HG02938 (cell line): ENCODE measurements at regions not wholly inside any gene's neighbourhood (a gene's known extent, or its start where the extent isn't known, plus 50 kb on each side); places are given as distances from the start of the nearest gene placed in this dataset.
"Not testable (repeated sequence)": the region's sequence is repeated elsewhere in the genome, so short reads cannot be mapped to it uniquely, and the experiment has no call there.

Experiments used
- ATAC-seq: cut with Tn5 transposase; IDR thresholded peaks from one replicate; pipeline ENCODE4 v1.9.1; 2021; ENCODE audit warnings: mild to moderate bottlenecking, moderate library complexity; ENCODE audit not compliant: unreplicated experiment

DNA sequence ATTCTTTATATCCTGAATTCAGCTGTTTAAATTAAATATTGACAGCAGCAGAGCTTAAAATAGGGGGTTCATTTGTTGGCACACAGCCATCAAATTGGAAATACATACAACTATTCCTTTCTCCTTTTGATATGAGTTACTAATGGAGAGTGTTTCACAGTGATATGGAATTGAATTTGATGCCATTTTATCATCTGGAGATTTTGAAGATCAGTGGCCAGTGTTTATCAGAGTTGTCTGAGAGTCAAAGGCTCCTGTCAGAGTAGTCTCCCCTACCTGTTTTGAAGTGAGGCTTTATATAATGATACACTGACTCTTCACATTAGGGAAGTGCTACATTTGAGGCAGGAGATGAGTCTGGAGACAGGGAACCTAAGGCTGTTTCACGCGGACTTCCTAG, 1286.3 kb downstream of the TECRL start:
- no peak for ATAC-seq

DNA sequence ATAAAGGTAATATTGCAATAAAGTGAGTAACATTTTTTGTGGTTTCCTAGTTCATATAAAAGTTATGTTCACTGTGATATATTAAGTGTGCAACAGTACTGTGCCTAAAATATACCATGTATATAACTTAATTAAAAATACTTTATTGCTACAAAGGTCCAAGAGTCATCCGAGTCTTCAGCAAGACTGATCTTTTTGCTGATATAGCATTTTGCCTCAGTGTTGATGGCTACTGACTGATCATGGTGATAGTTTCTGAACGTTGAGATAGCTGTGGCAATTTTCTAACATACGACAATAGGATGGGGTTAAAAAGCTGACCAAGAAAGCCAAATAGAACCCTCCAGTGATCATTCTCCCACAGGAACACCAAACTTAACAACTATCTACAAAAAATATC, 1302.7 kb downstream of the TECRL start:
- ATAC-seq = no peak

DNA sequence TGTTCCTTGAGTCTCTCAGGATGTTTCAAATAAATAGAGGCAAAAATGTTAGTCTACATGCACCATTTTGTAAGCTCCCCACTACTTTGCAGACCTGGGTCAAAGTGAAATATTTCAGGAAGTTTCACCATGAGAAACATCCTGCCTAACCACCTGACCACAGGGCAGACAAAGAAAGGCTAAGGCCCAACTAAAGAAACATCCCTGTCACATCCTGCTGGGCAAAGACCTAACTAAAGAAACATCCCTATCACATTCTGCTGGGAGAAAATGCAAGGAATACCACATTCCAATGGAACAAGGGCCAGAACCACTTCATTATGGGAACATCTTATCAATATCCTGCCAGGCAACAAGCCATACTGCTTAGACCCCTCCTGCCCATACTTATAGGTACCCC, 1303.4 kb downstream of the TECRL start:
- no peak for ATAC-seq

DNA sequence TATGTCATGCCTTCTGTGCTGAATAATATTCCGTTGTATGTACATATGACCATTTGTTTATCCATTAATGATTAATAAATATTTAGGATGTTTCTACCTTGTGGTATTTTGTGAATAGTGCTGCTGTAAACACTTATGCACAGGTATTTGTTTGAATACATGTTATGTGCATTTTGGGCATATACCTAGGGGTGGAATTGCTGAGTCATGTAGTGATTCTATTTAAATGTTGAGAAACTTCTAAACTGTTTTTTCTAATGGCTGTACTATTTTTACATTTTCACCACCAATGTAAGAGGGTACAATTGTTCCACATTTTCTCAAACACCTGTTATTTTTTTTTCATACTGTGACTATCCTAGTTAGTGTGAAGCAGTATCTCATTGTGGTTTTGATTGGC, 1318.6 kb downstream of the TECRL start:
- no peak for ATAC-seq

DNA sequence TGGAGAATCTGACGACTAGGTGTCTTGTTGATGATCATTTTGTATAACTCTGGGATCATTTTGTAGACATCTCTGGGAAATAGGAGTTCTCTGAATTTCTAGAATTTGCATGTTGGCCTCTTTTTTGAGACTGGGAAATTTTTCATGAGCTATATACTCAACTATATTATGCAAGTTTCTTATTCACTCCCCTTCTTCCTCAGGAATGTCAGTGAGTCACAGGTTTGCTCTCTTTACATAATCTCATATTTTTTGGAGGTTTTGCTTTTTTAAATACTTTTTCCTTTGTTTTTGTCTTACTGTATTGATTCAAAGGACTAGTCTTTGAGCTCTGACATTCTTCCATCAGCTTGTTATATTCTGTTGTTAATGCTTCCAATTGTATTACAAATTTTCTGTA, 1324.2 kb downstream of the TECRL start:
- no peak for ATAC-seq

DNA sequence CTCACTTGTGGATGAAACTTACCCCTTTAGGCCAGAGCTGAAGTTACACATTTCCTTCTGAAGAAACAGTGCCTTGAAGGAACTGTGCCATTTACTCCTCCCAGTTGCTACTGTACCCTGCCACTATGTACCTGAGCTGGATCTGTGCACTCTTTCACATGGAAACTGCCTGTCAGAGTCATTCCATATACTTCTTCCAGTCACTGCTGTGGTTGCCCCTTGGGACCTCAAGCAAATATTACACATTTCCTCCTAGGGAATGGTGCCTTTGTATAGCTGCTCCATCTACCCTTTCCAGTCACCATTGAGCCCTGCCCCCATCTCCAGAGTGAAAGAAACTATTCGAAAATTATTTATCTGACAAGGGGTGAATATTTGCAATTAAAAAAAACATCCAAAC, 1328.3 kb downstream of the TECRL start:
- ATAC-seq = no peak

DNA sequence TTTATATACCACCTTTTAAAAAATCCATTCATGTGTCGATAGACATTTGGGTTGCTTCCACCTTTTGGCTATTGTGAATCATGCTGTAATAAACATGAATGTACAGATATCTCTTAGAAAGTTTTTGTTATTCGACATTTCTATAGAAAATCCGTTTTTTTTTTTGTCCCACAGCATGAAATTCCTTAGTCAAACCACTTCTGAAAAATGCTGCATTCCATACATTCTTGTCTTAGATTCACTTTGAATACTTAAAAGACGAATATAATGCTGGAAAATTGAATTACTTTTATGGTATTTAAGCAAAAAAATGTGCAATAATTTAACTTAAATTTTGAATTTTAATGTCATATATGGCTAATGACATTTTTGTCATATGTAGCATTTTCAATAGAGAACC, 1345.5 kb downstream of the TECRL start:
- no peak for ATAC-seq

DNA sequence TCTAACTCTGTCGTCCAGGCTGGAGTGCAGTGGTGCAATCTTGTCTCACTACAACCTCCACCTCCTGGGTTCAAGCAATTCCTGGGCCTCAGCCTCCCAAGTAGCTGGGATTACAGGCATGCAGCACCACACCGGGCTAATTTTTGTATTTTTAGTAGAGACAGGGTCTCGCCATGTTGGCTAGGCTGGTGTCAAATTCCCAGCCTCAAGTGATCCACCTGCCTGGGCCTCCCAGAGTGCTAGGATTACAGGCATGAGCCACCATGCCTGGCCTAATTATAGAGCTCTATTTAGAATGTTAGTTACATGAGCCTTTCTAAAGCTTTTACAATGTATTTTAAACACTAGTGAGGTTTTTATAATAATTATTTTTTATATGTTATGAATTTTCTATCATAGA, 1346.4 kb downstream of the TECRL start:
- ATAC-seq = not testable (repeated sequence)

DNA sequence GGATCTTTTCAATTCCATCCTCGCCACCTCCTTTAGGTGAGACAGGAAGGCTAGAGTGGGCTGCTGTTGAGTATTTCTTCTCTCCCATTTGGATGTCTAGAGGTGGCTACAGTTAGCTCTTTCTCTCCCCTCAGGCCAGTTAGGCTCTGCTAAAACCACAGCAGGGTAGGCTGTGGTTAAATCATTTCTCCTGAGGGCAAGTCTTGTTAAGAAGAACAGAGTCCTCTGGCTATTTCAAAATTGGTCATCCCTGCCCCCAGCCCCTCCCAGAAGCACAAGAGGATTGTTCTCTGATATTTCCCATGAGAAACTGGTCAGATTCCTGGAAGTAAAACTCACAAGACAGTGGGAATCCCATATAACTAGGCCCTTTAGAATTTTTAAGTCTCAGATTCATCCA, 1359.5 kb downstream of the TECRL start:
- ATAC-seq = no peak

DNA sequence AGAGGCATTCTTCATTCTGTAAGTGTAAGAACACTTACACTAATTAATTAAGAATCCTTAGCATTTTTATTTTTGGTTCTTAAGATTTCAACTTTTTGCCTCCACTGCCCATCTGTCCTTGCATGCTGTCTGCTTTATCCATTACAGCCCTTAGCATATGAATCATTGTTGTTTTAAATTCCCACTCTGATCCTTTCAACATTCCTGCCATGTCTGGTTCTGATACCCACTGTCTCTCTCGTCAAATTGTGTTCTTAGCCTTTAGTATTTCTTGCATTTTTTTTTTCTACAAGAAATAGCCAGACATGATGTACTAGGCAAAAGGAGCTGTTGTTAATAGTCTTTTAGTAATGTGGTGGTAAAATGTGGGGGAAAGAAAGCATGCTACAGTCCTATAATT, 1360.0 kb downstream of the TECRL start:
- ATAC-seq = no peak

DNA sequence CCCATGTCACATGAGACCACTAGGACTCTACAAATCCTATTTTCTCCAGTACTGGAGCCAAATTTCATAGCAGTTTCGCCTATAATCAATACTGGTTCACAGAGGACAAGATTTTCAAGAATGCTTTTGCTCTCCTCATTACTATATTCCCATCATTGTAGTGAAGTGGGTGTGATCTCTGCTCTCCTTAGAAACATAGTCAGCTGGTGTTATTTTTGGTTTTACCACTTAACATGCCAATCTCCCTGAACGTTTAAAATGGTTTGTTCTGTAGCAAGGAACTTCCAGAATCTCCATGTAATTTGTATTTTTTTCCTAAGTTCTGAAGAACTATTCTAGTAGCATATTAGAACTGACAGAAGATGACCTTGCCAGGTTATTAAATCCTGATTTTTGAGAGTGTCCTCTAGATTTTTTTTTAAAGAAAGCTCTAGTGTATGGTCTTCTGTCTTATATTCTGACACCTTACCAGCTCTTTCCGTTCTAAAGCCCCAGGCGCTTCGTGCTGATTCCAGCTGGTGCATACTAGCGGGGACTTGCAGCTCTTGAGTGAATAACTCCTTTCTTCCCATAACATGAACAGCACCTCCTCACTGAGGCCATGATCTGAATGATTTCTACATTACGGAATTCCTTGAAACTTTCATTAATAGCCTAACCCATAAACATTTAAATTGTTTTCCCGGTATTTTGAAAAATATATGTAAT, 1372.9 kb downstream of the TECRL start:
- ATAC-seq = no peak

DNA sequence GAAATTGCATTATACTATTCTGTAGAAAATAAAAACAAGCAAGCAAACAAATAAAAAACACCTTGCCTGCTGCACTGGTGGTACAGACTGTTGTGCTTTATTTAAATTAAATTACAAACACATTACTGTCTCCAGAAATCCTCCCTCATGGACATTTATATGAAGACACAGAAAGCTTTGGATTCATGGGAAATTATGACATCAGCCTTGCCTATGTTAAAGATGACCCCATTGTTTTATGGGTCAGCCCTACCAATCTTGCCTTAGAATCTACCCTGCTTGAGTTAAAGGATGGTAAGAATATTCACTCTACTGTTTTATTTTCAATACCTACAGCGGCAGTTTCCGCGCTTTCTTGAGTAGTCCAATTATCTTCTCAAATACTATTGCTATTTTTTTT, 1379.9 kb downstream of the TECRL start:
- no peak for ATAC-seq

DNA sequence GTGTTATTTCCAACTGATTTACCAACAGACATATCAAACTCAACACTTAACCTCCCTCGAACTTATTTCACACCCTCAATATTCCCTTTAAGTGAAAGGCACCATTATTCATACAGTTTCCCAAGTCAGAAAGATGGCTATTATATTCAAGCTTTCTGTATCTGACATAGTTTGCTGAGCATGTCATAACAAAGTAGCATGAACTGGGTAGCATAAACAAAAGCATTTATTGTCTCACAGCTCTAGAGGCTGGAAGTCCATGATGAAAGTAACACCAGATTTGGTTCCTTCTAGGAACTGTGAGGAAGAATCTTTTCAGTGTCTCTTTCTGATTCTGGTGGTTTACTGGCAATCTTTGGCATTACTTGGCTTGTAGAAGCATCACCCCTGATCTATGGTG, 1388.6 kb downstream of the TECRL start:
- no peak for ATAC-seq

DNA sequence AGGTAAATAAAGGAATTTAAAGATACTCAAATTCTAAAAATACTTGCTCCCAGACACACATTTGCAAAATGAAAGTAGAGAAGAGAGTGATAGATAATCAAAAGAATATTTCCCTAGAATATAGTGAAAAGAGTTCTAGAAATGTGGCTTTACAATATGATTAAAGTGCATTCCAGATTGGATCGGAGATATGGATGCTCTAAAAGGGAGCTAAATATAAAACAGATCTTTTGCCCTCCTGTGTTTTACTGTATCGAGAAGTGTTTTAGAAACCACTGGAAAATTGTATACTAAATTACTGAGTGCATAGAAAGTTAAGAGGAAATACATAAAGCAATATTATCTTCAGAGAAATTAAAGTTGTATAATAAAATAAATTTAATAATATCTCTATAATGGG, 1392.0 kb downstream of the TECRL start:
- no peak for ATAC-seq

DNA sequence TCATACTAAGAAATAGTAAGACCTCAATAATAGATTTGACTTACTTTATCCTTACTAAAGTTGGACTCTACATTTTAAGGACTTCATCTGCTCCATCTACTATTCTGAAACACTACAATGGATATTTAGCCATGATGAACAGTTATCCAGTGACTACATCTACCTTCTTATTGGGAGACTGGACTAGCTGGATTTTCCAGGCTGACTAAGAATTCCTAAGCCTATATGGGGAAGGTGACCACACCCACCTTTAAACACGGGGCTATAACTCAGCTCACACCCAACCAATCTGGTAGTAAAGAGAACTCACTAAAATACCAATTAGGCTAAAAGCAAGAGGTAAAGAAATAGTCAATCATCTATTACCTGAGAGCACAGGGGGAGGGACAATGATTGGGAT, 1438.4 kb downstream of the TECRL start:
- ATAC-seq = no peak

DNA sequence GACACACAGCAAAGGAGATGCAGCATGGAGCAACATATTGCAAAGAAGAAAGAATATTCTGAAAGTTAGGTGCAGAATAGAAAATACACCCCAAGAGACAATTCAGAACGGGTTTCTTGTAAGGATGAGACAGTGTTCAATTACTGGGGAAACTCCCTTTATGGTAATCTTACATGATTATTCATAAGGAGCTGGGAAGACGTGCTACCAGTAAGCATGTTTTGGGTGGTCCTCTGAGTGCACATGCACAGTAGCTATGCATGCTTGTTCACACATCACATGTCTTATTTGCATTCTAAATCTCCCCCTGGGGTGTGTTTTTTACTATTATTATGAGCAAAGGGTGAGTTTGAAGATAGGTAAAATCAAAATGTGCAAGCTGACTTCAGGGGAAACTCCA, 1448.8 kb downstream of the TECRL start:
- ATAC-seq = no peak

DNA sequence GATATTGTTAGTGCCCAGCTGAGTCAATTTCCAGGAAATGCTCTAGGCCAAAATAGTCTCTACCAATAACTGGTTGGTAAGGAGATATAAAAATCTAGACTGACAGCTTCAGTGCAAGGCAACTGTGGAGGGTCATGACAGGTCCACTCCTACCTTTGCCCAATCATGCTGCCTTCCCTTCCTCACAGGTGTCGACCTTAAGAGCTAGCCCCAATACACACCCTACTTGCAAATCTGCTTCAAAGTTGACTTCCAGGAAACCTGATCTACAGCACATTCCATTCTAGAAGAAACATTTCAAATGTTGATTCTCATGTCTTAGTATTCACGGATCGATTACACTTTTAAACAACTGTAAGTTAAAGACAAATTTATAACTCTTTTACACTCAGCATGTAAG, 1455.5 kb downstream of the TECRL start:
- no peak for ATAC-seq

DNA sequence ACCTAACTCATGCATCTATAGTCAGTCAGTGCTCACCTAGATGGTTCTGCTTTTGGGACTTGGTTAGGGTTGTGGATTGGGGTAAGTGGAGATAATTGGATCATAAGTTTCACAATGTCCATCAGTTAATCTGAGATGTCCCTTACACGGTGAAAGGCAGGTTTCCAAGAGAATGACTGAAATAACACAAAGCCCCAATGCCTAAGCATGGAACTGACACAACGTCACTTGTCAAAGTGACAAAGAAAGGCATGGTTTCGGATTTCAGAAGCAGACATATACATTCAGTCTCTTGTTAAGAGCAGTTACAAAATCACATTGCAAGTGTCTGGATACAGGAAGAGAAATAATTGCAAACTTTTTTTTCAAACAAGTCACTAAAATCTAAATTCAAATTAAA, 1456.9 kb downstream of the TECRL start:
- ATAC-seq = no peak

DNA sequence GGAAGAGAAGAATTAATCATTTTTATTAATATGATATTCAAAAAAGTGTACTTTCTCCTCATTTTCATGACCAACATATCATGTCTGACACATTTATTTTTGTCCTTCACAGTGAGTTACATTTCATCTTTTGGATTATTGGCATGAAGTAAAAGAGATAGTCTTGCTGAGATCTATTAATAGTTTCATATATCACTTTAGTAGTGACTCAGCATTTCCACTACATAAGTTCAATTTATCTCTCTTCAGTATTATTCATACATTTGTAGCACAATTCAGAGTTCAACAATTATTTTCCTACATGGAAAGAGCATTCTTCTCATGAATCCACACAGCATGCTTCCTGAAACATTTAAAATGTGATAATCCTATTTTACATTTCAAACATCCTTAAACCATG, 1461.1 kb downstream of the TECRL start:
- ATAC-seq = no peak

DNA sequence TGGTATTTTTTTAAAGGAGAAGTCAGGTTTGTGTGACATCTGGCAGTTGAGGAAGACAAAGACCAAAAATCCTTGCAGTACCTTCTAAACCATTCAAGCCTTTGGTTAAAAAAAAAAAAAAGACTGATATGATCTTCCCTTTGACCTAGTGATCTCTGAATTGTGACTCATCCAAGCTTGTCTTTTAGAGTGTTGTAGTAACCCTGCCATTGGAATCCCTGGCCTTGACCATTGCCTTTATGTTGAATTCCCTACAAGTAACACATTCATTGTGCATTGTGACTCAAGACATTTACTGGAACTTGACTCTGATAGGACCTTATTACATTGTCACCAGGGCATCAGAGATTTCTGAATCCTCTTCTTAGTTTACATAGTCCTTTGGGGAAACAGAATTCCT, 1469.0 kb downstream of the TECRL start:
- no peak for ATAC-seq

DNA sequence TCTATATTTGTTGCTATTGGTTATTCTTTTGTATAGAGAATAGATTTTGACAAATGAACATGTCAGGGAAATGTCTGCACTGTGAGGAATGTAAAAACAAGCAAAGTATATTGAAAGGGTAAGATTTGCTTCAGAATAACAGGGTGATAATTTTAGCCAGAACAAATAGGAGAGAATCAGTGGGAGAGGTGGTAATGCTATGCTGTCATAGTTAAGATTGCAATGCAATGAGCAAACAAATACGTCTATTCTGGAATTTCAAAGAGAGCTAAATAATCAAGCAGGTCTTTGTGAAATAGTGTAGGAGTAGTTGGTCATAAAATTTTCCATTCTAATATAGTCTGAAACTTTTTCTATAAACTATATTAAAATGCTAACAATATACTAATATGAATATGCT, 1478.4 kb downstream of the TECRL start:
- ATAC-seq = no peak

DNA sequence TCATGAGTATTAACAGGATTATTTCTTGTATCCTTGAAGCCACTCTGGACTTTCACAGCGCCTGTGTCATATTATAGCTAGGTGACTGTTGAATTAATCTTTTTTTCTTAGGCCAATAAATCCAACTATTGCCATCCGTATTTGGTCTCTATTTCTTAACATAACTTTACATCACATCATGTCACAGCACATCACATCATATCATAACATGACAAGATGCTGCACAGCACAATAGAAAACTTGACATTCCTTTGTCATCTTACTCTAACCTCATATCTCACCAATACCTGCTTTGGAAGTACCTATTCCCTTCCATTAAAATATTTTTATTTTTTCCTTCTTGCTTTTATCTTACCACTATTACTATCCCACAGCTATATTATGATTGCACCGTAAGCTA, 1480.8 kb downstream of the TECRL start:
- ATAC-seq = no peak

DNA sequence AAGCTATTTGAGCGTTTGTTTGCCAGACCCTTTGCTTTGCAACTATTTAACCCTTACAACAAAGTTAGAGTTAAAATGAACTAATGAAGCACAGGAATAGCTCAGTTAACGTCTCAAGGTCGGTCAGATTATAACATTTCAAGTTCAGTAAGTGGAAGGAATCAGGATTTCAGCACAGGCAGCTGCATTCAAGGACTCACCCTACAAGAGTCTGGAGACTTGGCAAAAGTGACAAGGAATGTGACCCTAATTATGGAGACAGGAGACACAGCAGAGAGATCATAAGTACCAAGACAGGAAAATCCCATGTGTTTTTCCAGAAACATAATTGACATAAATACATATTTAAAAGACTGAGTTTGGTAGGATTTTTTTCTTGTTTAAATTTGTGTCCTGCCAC, 1481.7 kb downstream of the TECRL start:
- no peak for ATAC-seq

DNA sequence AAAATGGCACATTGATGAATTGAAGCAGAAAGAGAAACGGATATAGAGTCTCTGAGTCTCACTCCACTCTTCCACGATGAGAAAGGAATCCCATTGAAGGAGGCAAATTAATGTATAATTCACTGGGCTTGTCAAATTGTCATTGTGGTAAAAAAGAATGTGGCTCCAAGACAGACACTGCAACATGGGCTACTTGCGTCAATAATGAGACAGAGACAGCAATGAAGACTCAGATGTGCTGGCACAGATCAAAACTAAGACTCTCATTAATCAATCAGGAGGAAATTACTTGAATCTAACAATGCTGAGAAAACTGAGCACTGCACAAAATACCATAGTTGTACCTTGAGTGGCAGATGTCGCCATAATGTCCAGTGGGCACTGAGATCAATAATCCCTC, 1485.5 kb downstream of the TECRL start:
- no peak for ATAC-seq
